Naive thymus-derived CD8-positive, alpha-beta T cell (primary cell): ENCODE measurements at regions not wholly inside any gene's neighbourhood (a gene's known extent, or its start where the extent isn't known, plus 50 kb on each side); places are given as distances from the start of the nearest gene placed in this dataset.
A peak's percentile ranks its signal among the peaks of the same experiment; 100 is the strongest.
"Not testable (repeated sequence)": the region's sequence is repeated elsewhere in the genome, so short reads cannot be mapped to it uniquely, and the experiment has no call there.

Experiments
- ATAC-seq, 2 donors: fragments of 150-1000 bp; cut with Tn5 transposase in 1 of 2; sonication (Bioruptor Pico), chemical (Tn5 transposase) in 1 of 2; 1 replicate in 1 of 2; 2 replicates in 1 of 2; pipeline ENCODE4 v1.10.0; 2021; ENCODE audit warnings: mild to moderate bottlenecking in 2 of 2, moderate library complexity in 2 of 2
- POLR2A ChIA-PET: fragments of 350-600 bp; sonication (Branson Sonifier 250); formaldehyde crosslinking; loops from one replicate; lab custom pipeline; 2021; ENCODE audit warnings: antibody characterized with exemption; lab: Charles Lee
- DNase-seq, 10 donors: peaks; one replicate each; pipeline versions ENCODE4 v3.0.0 to v3.0.0-alpha.2; 2020 to 2022
- H3K27ac Mint-ChIP-seq, 10 donors: one replicate each; pipeline ENCODE4 v1.8.0; 2020 to 2022; ENCODE audit warnings: mild to moderate bottlenecking in 10 of 10, mixed read lengths in 10 of 10, moderate library complexity in 4 of 10, inconsistent platforms in 1 of 10
- H3K27me3 Mint-ChIP-seq, 5 donors: one replicate each; pipeline ENCODE4 v1.8.0; 2021 to 2022; ENCODE audit warnings: mixed read lengths in 5 of 5
- H3K36me3 Mint-ChIP-seq, 3 donors: one replicate each; pipeline ENCODE4 v1.8.0; 2020 to 2022; ENCODE audit warnings: mixed read lengths in 3 of 3, mild to moderate bottlenecking in 2 of 3, inconsistent platforms in 1 of 3
- H3K4me1 Mint-ChIP-seq, 4 donors: one replicate each; pipeline ENCODE4 v1.8.0; 2021 to 2022; ENCODE audit warnings: mixed read lengths in 4 of 4
- H3K4me3 Mint-ChIP-seq, 10 donors: one replicate each; pipeline ENCODE4 v1.8.0; 2020 to 2022; ENCODE audit warnings: mild to moderate bottlenecking in 10 of 10, mixed read lengths in 10 of 10, moderate library complexity in 6 of 10, inconsistent platforms in 1 of 10
- H3K9me3 Mint-ChIP-seq, 9 donors: one replicate each; pipeline ENCODE4 v1.8.0; 2020 to 2022; ENCODE audit warnings: mixed read lengths in 9 of 9, mild to moderate bottlenecking in 3 of 9, inconsistent platforms in 1 of 9, moderate library complexity in 1 of 9

DNA sequence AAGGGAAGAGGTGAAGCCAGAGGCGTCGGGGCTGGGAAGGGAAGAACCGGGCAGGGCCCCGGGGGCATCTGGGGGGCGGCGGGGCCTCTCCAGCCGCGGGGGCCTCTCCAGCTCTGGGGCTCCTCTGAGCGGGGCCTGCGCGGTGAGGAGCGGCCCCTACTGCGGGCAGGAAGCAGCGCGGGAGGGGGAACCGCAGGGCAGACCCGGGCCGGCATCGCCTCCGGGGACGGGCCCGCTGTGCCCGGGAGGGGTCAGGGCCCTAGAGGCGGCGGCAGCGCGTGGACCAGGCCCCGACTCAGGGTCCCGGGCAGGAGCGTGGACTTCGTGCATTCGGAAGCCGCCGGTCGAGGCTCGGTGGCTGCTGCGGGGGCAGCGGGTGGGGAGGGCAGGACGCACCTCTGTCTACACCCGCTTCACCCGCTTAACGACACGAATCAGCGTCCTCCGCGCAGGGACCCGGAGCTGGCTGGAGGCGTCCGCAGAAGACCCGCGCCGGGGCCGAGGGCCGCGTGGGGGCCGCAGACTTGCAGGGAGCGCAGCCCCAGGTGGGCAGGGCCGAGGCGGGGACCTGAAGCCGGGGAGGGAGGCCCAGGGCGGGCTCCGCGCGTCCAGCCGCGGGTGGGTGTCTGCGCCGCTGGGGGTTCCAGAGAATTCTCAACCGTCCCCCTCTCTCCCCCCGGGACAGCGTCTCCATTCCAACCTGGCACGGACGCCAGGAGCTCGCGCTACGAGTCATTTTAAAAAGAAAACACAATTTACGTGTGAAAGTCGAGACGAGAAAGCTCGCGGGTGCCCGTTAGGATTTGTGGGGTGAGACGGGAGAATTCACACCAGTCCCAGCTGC, 345.0 kb downstream of the ADGRD1 start:
- H3K27ac Mint-ChIP-seq, H3K9me3 Mint-ChIP-seq, H3K36me3 Mint-ChIP-seq, DNase-seq, H3K4me1 Mint-ChIP-seq, POLR2A ChIA-PET: not testable (repeated sequence)
- ATAC-seq: peak; percentile 57 to 85
- Mint-ChIP-seq H3K4me3 (peak overlapping the region in 3 of 10 donors; percentile 36 to 73 (median 63)), H3K27me3 (peaks cover 2 to 11% (median 5%) of the 10 kb centered on the region in 5 donors)

DNA sequence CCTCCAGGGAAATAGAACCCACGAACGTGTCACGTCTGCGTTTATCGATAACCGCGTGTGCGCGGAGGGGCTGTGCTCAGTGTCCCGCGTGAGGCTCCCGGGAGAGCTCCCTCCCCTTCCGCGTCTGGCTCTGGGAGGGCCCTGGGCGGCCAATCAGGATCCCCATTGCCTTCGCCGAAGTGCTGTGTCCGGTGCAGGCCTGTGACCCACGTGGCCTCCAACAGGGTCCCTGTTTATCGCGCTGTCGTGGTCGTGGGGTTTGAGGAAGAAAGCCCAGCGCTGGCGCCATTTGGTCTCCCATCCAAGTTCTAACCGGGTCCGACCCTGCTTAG, 345.6 kb downstream of the ADGRD1 start:
- H3K9me3 Mint-ChIP-seq, DNase-seq, H3K4me3 Mint-ChIP-seq, H3K27me3 Mint-ChIP-seq, H3K27ac Mint-ChIP-seq, POLR2A ChIA-PET, H3K36me3 Mint-ChIP-seq, H3K4me1 Mint-ChIP-seq: not testable (repeated sequence)
- ATAC-seq: peak in 1 of 2 donors; percentile 33

DNA sequence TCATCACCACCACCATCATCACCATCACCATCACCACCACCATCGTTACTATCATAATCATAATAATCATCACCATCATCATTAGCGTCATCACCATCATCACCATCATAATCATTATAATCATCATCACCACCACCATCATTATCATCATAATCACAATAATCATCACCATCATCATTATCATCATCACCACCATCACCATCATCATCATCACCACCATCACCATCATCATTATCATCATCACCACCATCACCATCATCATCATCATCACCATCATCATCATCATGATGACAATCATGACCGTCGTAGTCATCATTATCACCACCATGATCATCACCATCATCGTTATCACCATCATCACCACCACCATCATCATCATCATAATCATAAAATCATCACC, 349.9 kb downstream of the ADGRD1 start:
- H3K4me1 Mint-ChIP-seq, H3K4me3 Mint-ChIP-seq, ATAC-seq, POLR2A ChIA-PET, H3K9me3 Mint-ChIP-seq, H3K36me3 Mint-ChIP-seq, H3K27me3 Mint-ChIP-seq, DNase-seq: not testable (repeated sequence)
- H3K27ac Mint-ChIP-seq: peak overlapping the region in 1 of 10 donors; percentile 18

DNA sequence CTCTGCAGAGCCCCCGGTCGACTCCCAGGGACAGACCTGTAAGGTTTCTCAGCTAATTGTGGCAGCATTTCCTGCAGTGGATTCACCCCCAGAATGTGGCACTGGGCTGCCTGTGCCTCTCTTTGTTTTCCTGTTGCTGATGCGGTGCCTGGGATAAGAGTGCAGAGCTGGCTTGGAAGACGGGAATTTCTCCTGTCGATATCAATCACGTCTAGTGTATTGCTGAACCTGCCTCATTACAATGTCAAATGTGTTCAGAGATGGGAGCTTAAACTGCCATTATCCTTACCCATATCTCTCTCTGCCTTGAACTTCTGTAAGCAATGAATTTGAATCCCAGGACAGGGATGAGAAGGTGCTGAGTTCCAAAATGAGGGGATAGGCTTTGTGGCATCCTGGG, 350.9 kb downstream of the ADGRD1 start:
- H3K9me3 Mint-ChIP-seq, ATAC-seq, DNase-seq, H3K27me3 Mint-ChIP-seq, H3K4me3 Mint-ChIP-seq, POLR2A ChIA-PET, H3K36me3 Mint-ChIP-seq, H3K4me1 Mint-ChIP-seq, H3K27ac Mint-ChIP-seq: not testable (repeated sequence)

DNA sequence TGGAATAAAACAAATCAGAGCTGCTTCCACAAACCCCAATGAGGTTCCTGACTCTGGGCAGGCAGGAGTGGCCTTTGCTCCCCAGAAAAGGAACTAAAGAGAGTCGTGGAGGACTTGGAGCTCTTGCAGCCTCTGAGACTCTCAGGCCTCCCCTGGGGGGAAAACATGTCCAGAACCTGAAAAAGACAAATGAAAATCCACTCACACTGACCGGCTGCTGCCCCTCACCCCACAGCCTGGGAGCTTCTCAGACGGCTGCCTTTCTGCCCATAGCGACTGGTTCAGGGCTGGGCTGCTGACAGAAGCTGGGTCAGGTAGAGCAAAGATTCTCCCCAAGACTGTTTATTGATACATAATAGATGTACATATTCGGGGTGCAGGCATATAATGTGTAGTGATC, 356.0 kb downstream of the ADGRD1 start:
- H3K4me3 Mint-ChIP-seq: no peak overlapping the region
- DNase-seq: no peak
- H3K36me3 Mint-ChIP-seq: no peaks in the 10 kb centered on the region
- POLR2A ChIA-PET: no interaction called here
- peaks cover 3 to 7% (median 4%) of the 10 kb centered on the region in 4 donors for H3K4me1 Mint-ChIP-seq
- H3K27ac Mint-ChIP-seq: no peak overlapping the region
- H3K27me3 Mint-ChIP-seq: peaks cover 10 to 28% (median 22%) of the 10 kb centered on the region in 5 donors
- no peak for ATAC-seq
- peaks cover 0 to 4% (median 0%) of the 10 kb centered on the region in 9 donors for H3K9me3 Mint-ChIP-seq

DNA sequence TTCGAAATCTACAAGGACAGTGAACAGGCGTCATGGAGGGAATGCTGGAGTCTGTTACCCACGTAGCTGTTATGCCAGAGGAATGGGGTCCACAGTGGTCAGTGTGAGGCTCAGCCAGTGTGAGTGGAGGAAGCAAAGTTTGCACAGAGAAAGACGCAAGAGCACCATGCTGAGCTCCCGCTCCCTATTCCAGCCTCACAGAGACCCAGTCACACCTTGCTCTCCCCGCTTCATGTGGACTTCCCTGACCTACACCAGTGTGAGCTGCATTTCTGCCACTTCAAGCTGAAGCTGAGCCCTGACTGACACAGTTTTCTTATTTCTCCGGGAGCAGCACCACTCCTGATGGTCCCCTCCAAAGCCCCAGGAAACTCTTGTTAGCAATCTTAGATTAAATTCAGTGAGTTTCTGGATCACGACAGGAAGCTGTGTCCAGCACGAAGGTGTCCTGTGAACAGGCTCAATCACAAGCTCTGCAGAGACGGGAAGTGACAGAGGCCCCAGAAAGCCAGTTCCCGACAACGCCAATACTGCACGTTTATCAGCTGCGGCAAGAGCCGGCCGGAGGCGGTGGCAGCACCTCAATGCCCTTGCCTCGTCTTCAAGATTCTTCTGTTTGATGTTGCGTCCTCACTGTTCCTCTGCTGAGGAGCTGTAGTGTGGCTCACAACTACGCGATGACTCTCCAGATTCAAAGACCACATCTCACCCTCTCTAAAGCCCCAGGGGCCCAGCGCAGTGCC, 356.7 kb downstream of the ADGRD1 start:
- H3K36me3 Mint-ChIP-seq, DNase-seq, H3K4me1 Mint-ChIP-seq, H3K27ac Mint-ChIP-seq, POLR2A ChIA-PET, H3K4me3 Mint-ChIP-seq, H3K9me3 Mint-ChIP-seq, ATAC-seq: not testable (repeated sequence)
- peaks cover 14 to 34% (median 27%) of the 10 kb centered on the region in 5 donors for H3K27me3 Mint-ChIP-seq

DNA sequence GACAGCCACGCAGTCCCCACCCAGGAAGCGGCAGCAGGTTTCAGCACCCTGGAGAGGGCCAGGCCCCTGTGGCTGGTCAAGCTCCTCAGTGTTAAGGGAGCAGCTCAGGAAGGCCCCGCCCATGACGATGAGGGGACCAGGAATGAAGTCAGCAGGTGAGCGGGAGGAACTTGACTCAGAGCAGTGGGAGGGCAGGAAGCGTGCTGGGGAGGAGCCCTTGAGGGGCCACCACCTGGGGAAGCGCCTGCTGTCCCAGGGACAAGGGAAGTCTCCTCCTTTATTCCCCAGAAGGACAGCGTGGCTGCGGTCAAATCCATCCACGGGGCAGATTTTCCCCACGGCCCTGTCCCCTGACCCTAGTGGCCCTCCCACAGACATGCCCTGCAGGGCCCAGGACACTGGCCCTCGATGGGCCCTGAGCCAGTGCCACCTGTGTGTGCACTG, 357.6 kb downstream of the ADGRD1 start:
- H3K36me3 Mint-ChIP-seq, H3K4me1 Mint-ChIP-seq, DNase-seq, H3K27ac Mint-ChIP-seq, H3K9me3 Mint-ChIP-seq, H3K4me3 Mint-ChIP-seq, POLR2A ChIA-PET: not testable (repeated sequence)
- H3K27me3 Mint-ChIP-seq: peaks cover 14 to 35% (median 27%) of the 10 kb centered on the region in 5 donors
- peak in 1 of 2 donors; percentile 43 for ATAC-seq

DNA sequence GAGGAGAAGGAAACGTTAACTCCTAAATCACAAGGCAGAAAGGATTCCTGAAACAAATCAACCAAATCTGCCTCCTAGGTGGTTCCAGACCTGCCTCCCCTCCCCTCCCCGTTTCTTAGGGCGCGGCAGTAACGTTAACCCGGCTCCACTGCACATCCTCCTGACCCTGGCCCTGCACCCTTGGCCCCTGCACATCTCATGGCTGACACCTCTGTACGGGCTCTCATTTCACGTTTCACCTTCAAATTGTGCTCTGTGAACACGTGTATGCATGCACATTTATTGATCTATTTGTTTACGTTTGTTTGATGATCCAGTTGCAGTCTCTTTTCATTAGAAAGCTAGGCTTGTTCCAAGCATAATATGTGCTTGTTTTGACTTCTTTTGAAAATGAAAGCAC, 358.1 kb downstream of the ADGRD1 start:
- H3K9me3 Mint-ChIP-seq: peaks cover 0 to 9% (median 0%) of the 10 kb centered on the region in 9 donors
- H3K36me3 Mint-ChIP-seq: no peaks in the 10 kb centered on the region
- H3K27me3 Mint-ChIP-seq: peaks cover 14 to 35% (median 27%) of the 10 kb centered on the region in 5 donors
- POLR2A ChIA-PET: no interaction called here
- peaks cover 3 to 7% (median 4%) of the 10 kb centered on the region in 4 donors for H3K4me1 Mint-ChIP-seq
- H3K4me3 Mint-ChIP-seq: peak overlapping the region in 2 of 10 donors; percentile 3 to 31
- no peak overlapping the region for H3K27ac Mint-ChIP-seq
- no peak for DNase-seq
- no peak for ATAC-seq

DNA sequence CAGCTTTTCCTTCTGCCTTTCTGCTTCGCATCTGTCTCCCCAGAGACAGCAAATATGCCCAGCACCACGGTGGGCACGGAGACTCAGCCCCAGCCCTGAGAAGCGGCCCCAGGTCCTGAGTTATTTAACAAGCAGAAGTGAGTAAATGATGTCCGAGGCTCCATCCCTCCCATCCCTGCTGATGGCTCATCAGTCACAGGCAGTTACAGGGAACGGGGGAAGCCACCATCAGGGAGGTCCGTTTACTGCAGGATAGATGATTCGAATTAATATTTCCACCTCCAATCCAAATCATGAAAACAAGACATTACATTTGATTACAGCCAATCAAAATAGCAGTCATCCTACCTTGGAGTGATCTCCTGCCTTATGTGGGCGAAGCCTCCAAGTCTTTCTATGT, 358.7 kb downstream of the ADGRD1 start:
- POLR2A ChIA-PET, ATAC-seq, H3K9me3 Mint-ChIP-seq, DNase-seq, H3K4me1 Mint-ChIP-seq, H3K36me3 Mint-ChIP-seq, H3K27ac Mint-ChIP-seq: not testable (repeated sequence)
- H3K4me3 Mint-ChIP-seq: peak overlapping the region in 1 of 10 donors; percentile 3
- peaks cover 14 to 35% (median 27%) of the 10 kb centered on the region in 5 donors for H3K27me3 Mint-ChIP-seq

DNA sequence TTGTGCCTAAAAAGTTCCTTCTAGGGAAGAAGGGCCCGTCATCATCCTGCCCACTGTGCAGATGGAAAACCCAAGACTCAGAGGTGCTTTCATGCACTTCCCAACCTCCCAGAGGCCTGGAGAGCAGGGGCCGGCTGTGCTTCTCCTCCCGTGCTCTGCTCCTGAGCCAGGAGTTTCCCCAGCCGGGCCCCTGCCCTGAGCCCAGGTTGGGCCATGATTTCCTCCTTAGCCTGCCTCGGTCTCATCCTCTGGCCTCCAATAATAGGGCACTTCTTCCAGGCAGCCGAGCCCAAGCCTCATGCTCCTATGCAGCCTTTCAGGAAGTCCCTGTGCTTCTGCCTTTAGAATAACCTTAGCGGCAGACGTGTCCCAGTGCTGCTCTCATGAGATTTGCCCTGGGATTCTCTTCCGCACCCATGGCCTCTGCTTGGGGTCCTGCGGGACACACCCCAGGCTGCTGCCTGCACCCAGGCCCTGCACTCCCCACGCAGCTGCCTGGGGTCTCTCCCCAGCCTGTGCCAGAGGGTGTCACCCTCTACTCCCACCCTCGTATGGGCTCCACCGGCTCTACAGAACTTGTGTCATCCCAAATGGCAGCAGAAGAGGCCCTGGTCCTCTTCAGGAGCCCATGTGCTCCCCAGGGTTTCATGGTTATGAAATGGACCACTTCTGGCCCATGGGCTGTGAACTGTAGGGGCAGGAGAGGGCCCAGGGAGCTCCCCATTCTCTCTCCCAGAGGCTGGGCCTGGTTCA, 359.3 kb downstream of the ADGRD1 start:
- DNase-seq: no peak
- Mint-ChIP-seq H3K9me3 (peaks cover 0 to 11% (median 2%) of the 10 kb centered on the region in 9 donors), H3K4me3 (no peak overlapping the region), H3K27me3 (peaks cover 14 to 35% (median 30%) of the 10 kb centered on the region in 5 donors), H3K4me1 (peaks cover 3 to 7% (median 4%) of the 10 kb centered on the region in 4 donors), H3K36me3 (no peaks in the 10 kb centered on the region), H3K27ac (no peak overlapping the region)
- POLR2A ChIA-PET: no interaction called here
- no peak for ATAC-seq

DNA sequence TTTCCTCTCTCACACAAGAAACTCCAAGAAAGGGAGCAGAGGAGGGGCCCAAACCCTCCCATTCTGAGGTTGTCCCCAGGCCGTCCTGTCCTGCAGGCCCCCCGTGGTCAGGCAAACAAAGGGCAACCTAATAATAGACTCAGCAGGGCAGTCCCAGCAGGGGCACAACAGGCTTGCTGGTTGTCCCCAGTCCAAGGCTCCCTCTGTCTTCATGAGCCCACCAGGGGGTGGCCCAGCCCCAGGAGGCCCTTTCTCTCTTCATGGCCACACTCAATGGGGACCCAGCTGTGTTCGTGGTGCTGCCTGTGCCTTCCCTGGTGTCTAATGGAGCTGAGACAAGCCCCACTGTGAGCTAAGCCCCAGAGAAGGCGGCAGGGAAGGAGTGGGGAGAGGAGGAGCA, 359.9 kb downstream of the ADGRD1 start:
- Mint-ChIP-seq H3K4me1 (peaks cover 3 to 7% (median 4%) of the 10 kb centered on the region in 4 donors), H3K9me3 (peaks cover 0 to 13% (median 5%) of the 10 kb centered on the region in 9 donors), H3K4me3 (no peak overlapping the region), H3K27me3 (peaks cover 14 to 35% (median 34%) of the 10 kb centered on the region in 5 donors), H3K27ac (no peak overlapping the region), H3K36me3 (no peaks in the 10 kb centered on the region)
- POLR2A ChIA-PET: no interaction called here
- DNase-seq (no peak), ATAC-seq (no peak)

DNA sequence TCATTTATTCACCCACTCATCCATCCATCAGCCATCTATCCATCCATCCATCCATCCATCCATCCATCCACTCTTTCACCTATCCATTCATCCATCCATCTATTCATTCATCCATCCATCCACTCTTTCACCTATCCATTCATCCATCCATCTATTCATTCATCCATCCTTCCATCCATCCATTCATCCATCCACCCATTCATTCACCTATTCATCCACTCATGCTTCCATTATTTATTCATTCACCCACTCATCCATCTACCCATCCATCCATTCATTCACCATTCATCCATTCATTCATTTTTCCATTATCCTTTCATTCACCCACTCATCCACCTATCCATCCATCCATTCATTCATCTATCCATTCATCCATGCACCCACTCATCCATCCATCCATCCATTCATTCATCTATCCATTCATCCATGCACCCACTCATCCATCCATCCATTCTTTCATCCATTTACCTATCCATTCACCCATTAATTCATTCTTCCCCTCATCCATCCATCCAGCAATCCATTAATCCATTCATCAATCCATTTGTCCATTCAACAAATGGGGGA, 360.9 kb downstream of the ADGRD1 start:
- DNase-seq: no peak
- Mint-ChIP-seq H3K27ac (no peak overlapping the region), H3K9me3 (peaks cover 0 to 20% (median 11%) of the 10 kb centered on the region in 9 donors), H3K4me3 (no peak overlapping the region), H3K27me3 (peaks cover 14 to 35% (median 32%) of the 10 kb centered on the region in 5 donors), H3K4me1 (peaks cover 3 to 7% (median 4%) of the 10 kb centered on the region in 4 donors), H3K36me3 (no peaks in the 10 kb centered on the region)
- POLR2A ChIA-PET: no interaction called here
- no peak for ATAC-seq
